ENCODE measurements at regions not wholly inside any gene's neighbourhood (a gene's known extent, or its start where the extent isn't known, plus 50 kb on each side); places are given as distances from the start of the nearest gene placed in this dataset.

GRCh38 chr6:91098006-91098405 is 511.1 kb upstream of the MAP3K7 start:
- Histone ChIP-seq H3K36me3 (ENCODE audit: insufficient read depth, insufficient read length, low read length) (no peaks in the 10 kb centered on the region), H3K27me3 (ENCODE audit: insufficient read depth, insufficient read length) (no peaks in the 10 kb centered on the region), H3K9ac (ENCODE audit: insufficient read length, low read depth) (no peak overlapping the region), H3K4me3 (ENCODE audit: insufficient read length, low read depth) (no peak overlapping the region), H3K9me3 (ENCODE audit: insufficient read depth, low read length) (no peaks in the 10 kb centered on the region), H3K4me1 (ENCODE audit: insufficient read depth, insufficient read length) (no peaks in the 10 kb centered on the region)
- no peak for TF ChIP-seq ZNF274 (IDR thresholded peaks at IDR 0.05; ENCODE audit: low read depth, low read length)
- no peak for TF ChIP-seq YY1 (IDR thresholded peaks at IDR 0.05; ENCODE audit: insufficient read depth, insufficient read length)
- no peak for TF ChIP-seq SUZ12 (IDR thresholded peaks at IDR 0.05; ENCODE audit: extremely low read depth, insufficient read depth, insufficient read length)
- no peak for DNase-seq (ENCODE audit: low read depth, low spot score)

- TF ChIP-seq ZNF274 (IDR thresholded peaks at IDR 0.05; ENCODE audit: low read depth, low read length) (no peak), YY1 (IDR thresholded peaks at IDR 0.05; ENCODE audit: insufficient read depth, insufficient read length) (no peak), SUZ12 (IDR thresholded peaks at IDR 0.05; ENCODE audit: extremely low read depth, insufficient read depth, insufficient read length) (no peak)
- H3K4me3 ChIP-seq (ENCODE audit: insufficient read length, low read depth) = no peak overlapping the region
- DNase-seq (ENCODE audit: low read depth, low spot score) = no peak
- H3K9ac ChIP-seq (ENCODE audit: insufficient read length, low read depth) = no peak overlapping the region
- H3K9me3 ChIP-seq (ENCODE audit: insufficient read depth, low read length) = no peaks in the 10 kb centered on the region
- H3K27me3 ChIP-seq (ENCODE audit: insufficient read depth, insufficient read length) = no peaks in the 10 kb centered on the region
- no peaks in the 10 kb centered on the region for H3K4me1 ChIP-seq (ENCODE audit: insufficient read depth, insufficient read length)
- H3K36me3 ChIP-seq (ENCODE audit: insufficient read depth, insufficient read length, low read length) = no peaks in the 10 kb centered on the region
Measured at GRCh38 chr6:91097364-91097763, 510.5 kb upstream of the MAP3K7 start.

- TF ChIP-seq SUZ12 (IDR thresholded peaks at IDR 0.05; ENCODE audit: extremely low read depth, insufficient read depth, insufficient read length) (no peak), YY1 (IDR thresholded peaks at IDR 0.05; ENCODE audit: insufficient read depth, insufficient read length) (no peak), ZNF274 (IDR thresholded peaks at IDR 0.05; ENCODE audit: low read depth, low read length) (no peak)
- Histone ChIP-seq H3K27me3 (ENCODE audit: insufficient read depth, insufficient read length) (no peaks in the 10 kb centered on the region), H3K9me3 (ENCODE audit: insufficient read depth, low read length) (no peaks in the 10 kb centered on the region), H3K9ac (ENCODE audit: insufficient read length, low read depth) (no peak overlapping the region), H3K4me3 (ENCODE audit: insufficient read length, low read depth) (no peak overlapping the region), H3K36me3 (ENCODE audit: insufficient read depth, insufficient read length, low read length) (no peaks in the 10 kb centered on the region), H3K4me1 (ENCODE audit: insufficient read depth, insufficient read length) (no peaks in the 10 kb centered on the region)
- no peak for DNase-seq (ENCODE audit: low read depth, low spot score)
Measured at GRCh38 chr6:91094806-91095475, 508.1 kb upstream of the MAP3K7 start.

DNA sequence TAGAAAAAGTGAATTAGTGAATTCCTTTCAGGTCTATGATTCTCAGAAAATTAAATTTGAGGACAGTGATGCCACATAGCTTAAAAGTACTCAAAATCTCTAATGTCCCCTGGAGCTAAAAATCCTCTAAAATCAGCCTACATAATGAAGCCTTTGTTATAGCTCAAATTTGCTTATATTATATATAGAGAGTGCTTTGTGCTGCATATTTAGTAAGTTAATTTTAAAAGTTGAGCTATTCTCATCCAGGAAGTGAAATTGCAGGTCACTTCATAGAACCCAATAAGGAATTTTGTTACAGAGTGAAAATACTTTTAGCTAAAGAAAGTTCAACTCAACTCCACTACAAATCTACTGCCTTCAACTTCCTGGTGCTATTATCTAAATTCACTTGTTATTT is 507.5 kb upstream of the MAP3K7 start:
- Histone ChIP-seq H3K9me3 (ENCODE audit: insufficient read depth, low read length) (no peaks in the 10 kb centered on the region), H3K4me3 (ENCODE audit: insufficient read length, low read depth) (no peak overlapping the region), H3K9ac (ENCODE audit: insufficient read length, low read depth) (no peak overlapping the region), H3K27me3 (ENCODE audit: insufficient read depth, insufficient read length) (no peaks in the 10 kb centered on the region), H3K36me3 (ENCODE audit: insufficient read depth, insufficient read length, low read length) (no peaks in the 10 kb centered on the region), H3K4me1 (ENCODE audit: insufficient read depth, insufficient read length) (no peaks in the 10 kb centered on the region)
- TF ChIP-seq YY1 (IDR thresholded peaks at IDR 0.05; ENCODE audit: insufficient read depth, insufficient read length) (no peak), SUZ12 (IDR thresholded peaks at IDR 0.05; ENCODE audit: extremely low read depth, insufficient read depth, insufficient read length) (no peak), ZNF274 (IDR thresholded peaks at IDR 0.05; ENCODE audit: low read depth, low read length) (no peak)
- no peak for DNase-seq (ENCODE audit: low read depth, low spot score)

- no peak for DNase-seq (ENCODE audit: low read depth, low spot score)
- Histone ChIP-seq H3K9me3 (ENCODE audit: insufficient read depth, low read length) (no peaks in the 10 kb centered on the region), H3K4me1 (ENCODE audit: insufficient read depth, insufficient read length) (no peaks in the 10 kb centered on the region), H3K27me3 (ENCODE audit: insufficient read depth, insufficient read length) (no peaks in the 10 kb centered on the region), H3K9ac (ENCODE audit: insufficient read length, low read depth) (no peak overlapping the region), H3K4me3 (ENCODE audit: insufficient read length, low read depth) (no peak overlapping the region), H3K36me3 (ENCODE audit: insufficient read depth, insufficient read length, low read length) (no peaks in the 10 kb centered on the region)
- TF ChIP-seq SUZ12 (IDR thresholded peaks at IDR 0.05; ENCODE audit: extremely low read depth, insufficient read depth, insufficient read length) = no peak
- no peak for TF ChIP-seq YY1 (IDR thresholded peaks at IDR 0.05; ENCODE audit: insufficient read depth, insufficient read length)
- TF ChIP-seq ZNF274 (IDR thresholded peaks at IDR 0.05; ENCODE audit: low read depth, low read length) = no peak
Measured at GRCh38 chr6:91088976-91089375, 502.1 kb upstream of the MAP3K7 start.

- no peak overlapping the region for H3K4me3 ChIP-seq (ENCODE audit: insufficient read length, low read depth)
- DNase-seq (ENCODE audit: low read depth, low spot score) = no peak
- H3K9me3 ChIP-seq (ENCODE audit: insufficient read depth, low read length) = no peaks in the 10 kb centered on the region
- TF ChIP-seq YY1 (IDR thresholded peaks at IDR 0.05; ENCODE audit: insufficient read depth, insufficient read length) (no peak), ZNF274 (IDR thresholded peaks at IDR 0.05; ENCODE audit: low read depth, low read length) (no peak), SUZ12 (IDR thresholded peaks at IDR 0.05; ENCODE audit: extremely low read depth, insufficient read depth, insufficient read length) (no peak)
- H3K4me1 ChIP-seq (ENCODE audit: insufficient read depth, insufficient read length) = no peaks in the 10 kb centered on the region
- H3K9ac ChIP-seq (ENCODE audit: insufficient read length, low read depth) = no peak overlapping the region
- no peaks in the 10 kb centered on the region for H3K27me3 ChIP-seq (ENCODE audit: insufficient read depth, insufficient read length)
- H3K36me3 ChIP-seq (ENCODE audit: insufficient read depth, insufficient read length, low read length) = no peaks in the 10 kb centered on the region
Measured at GRCh38 chr6:91088515-91088914, 501.6 kb upstream of the MAP3K7 start.

DNA sequence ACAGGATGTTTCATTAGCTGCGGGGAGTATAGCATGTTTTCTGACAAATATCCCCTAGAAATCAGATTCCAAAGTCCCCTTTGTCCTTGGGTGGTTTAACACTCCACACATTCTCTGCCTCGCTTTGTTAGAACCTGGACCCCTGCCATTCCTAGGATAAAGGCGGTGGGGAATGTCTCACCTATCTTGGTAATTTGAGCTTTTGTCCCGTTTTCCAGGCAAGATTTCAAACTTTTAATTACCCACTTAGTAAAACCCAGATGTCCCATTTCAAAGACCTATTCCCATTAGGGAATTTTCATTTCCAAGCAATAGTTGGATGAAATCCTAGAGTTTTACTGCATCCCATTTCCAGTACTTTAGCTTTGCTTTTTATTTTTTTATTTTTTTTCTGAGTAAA is 501.0 kb upstream of the MAP3K7 start:
- no peak for DNase-seq (ENCODE audit: low read depth, low spot score)
- Histone ChIP-seq H3K36me3 (ENCODE audit: insufficient read depth, insufficient read length, low read length) (no peaks in the 10 kb centered on the region), H3K9ac (ENCODE audit: insufficient read length, low read depth) (no peak overlapping the region), H3K4me3 (ENCODE audit: insufficient read length, low read depth) (no peak overlapping the region), H3K9me3 (ENCODE audit: insufficient read depth, low read length) (no peaks in the 10 kb centered on the region), H3K4me1 (ENCODE audit: insufficient read depth, insufficient read length) (no peaks in the 10 kb centered on the region), H3K27me3 (ENCODE audit: insufficient read depth, insufficient read length) (no peaks in the 10 kb centered on the region)
- no peak for TF ChIP-seq ZNF274 (IDR thresholded peaks at IDR 0.05; ENCODE audit: low read depth, low read length)
- TF ChIP-seq YY1 (IDR thresholded peaks at IDR 0.05; ENCODE audit: insufficient read depth, insufficient read length) = no peak
